ENCODE measurements at regions not wholly inside any gene's neighbourhood (a gene's known extent, or its start where the extent isn't known, plus 50 kb on each side); places are given as distances from the start of the nearest gene placed in this dataset.

DNA sequence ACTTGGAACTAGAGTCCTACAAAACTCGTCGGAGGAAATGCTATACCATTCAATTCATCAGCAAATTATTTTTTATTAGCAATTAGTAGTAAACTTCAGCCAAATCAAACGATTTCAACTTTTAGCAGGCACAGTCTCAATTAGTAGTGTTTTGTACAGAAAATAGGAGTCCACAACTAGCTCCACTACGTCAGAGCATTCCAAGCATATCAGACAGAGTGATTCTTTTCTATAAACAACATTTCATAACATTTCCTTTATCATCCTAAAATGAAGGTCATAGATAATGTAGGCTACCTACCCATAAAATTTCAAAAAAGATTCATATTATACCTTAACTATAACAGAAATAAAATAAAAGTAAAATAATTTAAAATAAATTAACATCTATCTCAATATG lies 169.9 kb downstream of the KIF18A start:
- H3K4me1 ChIP-seq: no peaks in the 10 kb centered on the region
- DNase-seq (no peak), ATAC-seq (no peak)
- H3K27me3 ChIP-seq (ENCODE audit: insufficient read depth in 3 of 3, low read length in 2 of 3): no peaks in the 10 kb centered on the region
- no peak overlapping the region for H3K27ac ChIP-seq
- WGBS, 3 donors: 74 to 85% (median 79%) methylated on average over 4 of the region's 4 CpGs
- TF ChIP-seq, protein P1, sequence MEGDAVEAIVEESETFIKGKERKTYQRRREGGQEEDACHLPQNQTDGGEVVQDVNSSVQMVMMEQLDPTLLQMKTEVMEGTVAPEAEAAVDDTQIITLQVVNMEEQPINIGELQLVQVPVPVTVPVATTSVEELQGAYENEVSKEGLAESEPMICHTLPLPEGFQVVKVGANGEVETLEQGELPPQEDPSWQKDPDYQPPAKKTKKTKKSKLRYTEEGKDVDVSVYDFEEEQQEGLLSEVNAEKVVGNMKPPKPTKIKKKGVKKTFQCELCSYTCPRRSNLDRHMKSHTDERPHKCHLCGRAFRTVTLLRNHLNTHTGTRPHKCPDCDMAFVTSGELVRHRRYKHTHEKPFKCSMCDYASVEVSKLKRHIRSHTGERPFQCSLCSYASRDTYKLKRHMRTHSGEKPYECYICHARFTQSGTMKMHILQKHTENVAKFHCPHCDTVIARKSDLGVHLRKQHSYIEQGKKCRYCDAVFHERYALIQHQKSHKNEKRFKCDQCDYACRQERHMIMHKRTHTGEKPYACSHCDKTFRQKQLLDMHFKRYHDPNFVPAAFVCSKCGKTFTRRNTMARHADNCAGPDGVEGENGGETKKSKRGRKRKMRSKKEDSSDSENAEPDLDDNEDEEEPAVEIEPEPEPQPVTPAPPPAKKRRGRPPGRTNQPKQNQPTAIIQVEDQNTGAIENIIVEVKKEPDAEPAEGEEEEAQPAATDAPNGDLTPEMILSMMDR (IDR thresholded peaks at IDR 0.05): no peak
- no peaks in the 10 kb centered on the region for H3K36me3 ChIP-seq (ENCODE audit: insufficient read depth in 1 of 2, low read depth in 1 of 2)
- no peak overlapping the region for H3K4me3 ChIP-seq
- no peaks in the 10 kb centered on the region for H3K9me3 ChIP-seq
- intact Hi-C loops (cut with DNase I): no loop called here

DNA sequence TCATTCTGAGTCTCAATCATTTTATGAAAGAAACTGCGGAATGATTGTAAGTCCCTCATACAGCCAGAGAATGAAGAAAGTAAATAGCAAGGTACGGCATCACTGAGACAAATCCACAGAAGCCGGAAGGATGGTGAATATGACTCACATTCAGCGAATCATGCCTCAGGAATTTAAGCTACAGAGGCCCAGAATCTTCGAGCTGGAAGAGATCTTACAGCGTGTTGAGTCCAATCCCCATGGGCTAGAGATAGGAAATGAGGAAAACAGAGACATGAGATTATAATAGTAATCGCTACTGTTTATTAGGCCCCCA lies 173.2 kb downstream of the KIF18A start:
- no peak for DNase-seq
- ATAC-seq: no peak
- Histone ChIP-seq H3K27me3 (ENCODE audit: insufficient read depth in 3 of 3, low read length in 2 of 3) (no peaks in the 10 kb centered on the region), H3K36me3 (ENCODE audit: insufficient read depth in 1 of 2, low read depth in 1 of 2) (no peaks in the 10 kb centered on the region), H3K9me3 (no peaks in the 10 kb centered on the region), H3K27ac (no peak overlapping the region), H3K4me1 (no peaks in the 10 kb centered on the region), H3K4me3 (no peak overlapping the region)
- 52 to 59% (median 56%) methylated on average over 7 of the region's 7 CpGs for WGBS, 3 donors
- intact Hi-C loops (cut with DNase I): no loop called here
- TF ChIP-seq, protein P1 (IDR thresholded peaks at IDR 0.05): no peak

DNA sequence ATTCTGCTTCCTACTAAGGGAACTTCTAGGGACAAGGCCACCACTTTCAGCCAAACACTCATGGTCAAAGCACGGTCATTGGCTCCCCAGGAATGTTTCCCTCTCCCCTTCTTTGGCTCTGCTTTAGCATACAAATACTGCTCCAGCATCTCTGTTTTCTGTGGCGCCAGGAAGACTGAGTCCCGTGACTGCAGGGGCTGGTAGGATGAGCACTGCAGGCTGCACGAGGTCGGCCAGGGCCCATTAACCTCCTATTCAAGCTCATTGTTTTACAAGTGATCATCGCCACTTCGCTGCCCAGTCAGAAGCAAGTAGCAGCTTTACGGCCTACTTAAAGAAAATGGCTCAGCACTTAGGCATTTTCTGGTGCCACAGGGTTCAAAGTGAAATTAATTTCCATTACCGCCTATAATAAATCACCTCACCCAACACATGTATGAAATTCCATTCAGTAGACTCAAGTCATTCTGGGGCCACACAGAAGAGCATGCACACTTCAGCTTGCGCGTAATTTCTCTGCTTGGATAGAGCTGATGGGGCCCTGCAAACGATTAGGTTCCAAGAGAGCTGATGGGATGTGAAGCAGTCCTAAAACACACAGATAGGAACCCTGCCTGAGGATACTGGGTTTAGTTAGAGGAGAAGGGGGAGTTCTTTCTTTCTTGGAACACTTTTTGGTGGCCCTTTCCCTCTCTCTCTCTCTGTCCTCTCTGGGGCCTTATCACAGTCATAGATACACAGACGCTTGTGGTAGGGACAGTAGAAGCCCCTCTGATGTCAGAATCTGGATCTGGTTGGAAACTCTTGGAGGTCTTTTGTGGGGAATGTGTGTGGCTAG lies 173.7 kb downstream of the KIF18A start:
- TF ChIP-seq, protein P1 (IDR thresholded peaks at IDR 0.05): no peak
- WGBS, 3 donors: 60 to 65% (median 63%) methylated on average over 13 of the region's 13 CpGs
- intact Hi-C loops (cut with DNase I): no loop called here
- Histone ChIP-seq H3K9me3 (no peaks in the 10 kb centered on the region), H3K36me3 (ENCODE audit: insufficient read depth in 1 of 2, low read depth in 1 of 2) (no peaks in the 10 kb centered on the region), H3K27ac (no peak overlapping the region), H3K4me1 (no peaks in the 10 kb centered on the region), H3K27me3 (ENCODE audit: insufficient read depth in 3 of 3, low read length in 2 of 3) (no peaks in the 10 kb centered on the region), H3K4me3 (no peak overlapping the region)
- DNase-seq (no peak), ATAC-seq (no peak)

DNA sequence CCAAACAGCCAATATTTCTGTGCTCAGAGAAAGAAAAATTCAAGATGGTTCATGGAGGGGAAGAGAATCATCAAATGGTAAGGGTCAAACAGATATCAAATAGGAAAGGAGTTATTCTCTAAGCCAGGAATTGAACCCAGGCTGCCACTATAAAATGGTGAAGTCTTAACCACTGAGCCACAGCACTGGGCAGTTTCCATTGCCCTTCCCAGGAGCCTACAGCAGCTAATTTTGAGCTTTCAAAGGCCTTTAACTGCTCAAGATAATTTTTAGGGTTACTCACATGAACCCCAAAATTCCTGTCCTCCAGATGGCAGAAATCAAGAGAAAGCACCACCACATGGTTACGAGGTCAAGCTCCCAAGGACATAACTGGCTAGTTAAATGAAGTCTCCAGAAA lies 176.2 kb downstream of the KIF18A start:
- ATAC-seq: no peak
- Histone ChIP-seq H3K36me3 (ENCODE audit: insufficient read depth in 1 of 2, low read depth in 1 of 2) (no peaks in the 10 kb centered on the region), H3K27me3 (ENCODE audit: insufficient read depth in 3 of 3, low read length in 2 of 3) (no peaks in the 10 kb centered on the region), H3K27ac (no peak overlapping the region), H3K9me3 (no peaks in the 10 kb centered on the region), H3K4me3 (no peak overlapping the region), H3K4me1 (no peaks in the 10 kb centered on the region)
- no peak for DNase-seq
- TF ChIP-seq, protein P1 (IDR thresholded peaks at IDR 0.05): no peak
- intact Hi-C loops (cut with DNase I): no loop called here
- 76 to 81% (median 77%) methylated on average over 1 of the region's 1 CpG for WGBS, 3 donors

DNA sequence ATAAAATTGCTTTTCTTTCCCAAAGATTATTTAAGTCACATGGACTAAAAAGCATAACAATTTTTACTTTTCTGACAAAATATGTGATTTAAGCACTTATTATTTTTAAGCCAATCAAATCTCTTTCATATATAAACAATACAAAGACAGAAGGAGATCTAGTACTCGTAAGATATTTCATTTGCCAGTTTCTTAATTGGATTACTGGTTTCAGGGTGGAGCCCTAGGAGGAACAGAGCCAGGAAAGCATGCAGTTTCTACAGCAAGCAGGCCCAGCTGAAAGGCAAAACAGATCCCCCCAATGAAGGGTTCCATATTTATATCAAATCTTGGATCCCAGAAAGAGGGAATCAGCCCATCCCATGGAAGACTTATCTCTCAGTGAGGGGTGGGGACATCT lies 177.0 kb downstream of the KIF18A start:
- ATAC-seq (no peak), DNase-seq (no peak)
- TF ChIP-seq, protein P1 (IDR thresholded peaks at IDR 0.05): no peak
- no peaks in the 10 kb centered on the region for H3K9me3 ChIP-seq
- no peaks in the 10 kb centered on the region for H3K27me3 ChIP-seq (ENCODE audit: insufficient read depth in 3 of 3, low read length in 2 of 3)
- no peaks in the 10 kb centered on the region for H3K36me3 ChIP-seq (ENCODE audit: insufficient read depth in 1 of 2, low read depth in 1 of 2)
- H3K4me1 ChIP-seq: no peaks in the 10 kb centered on the region
- H3K27ac ChIP-seq: no peak overlapping the region
- no peak overlapping the region for H3K4me3 ChIP-seq
- intact Hi-C loops (cut with DNase I): no loop called here
- WGBS, 3 donors: 32 to 48% (median 44%) methylated on average over 1 of the region's 1 CpG

Data from psoas muscle (tissue), 7 donors.